GM23248 (cell line): ENCODE measurements at regions not wholly inside any gene's neighbourhood (a gene's known extent, or its start where the extent isn't known, plus 50 kb on each side); places are given as distances from the start of the nearest gene placed in this dataset.

Experiments used
- EZH2 ChIP-seq: fragments of 200-600 bp; sonication (generic); IDR thresholded peaks from 2 replicates; pipeline ENCODE4 v1.6.1; 2018; ENCODE audit warnings: antibody characterized with exemption, mild to moderate bottlenecking; ENCODE audit not compliant: insufficient read depth, poor library complexity, severe bottlenecking
- EZH2phosphoT487 ChIP-seq: fragments of 200-600 bp; sonication (generic); IDR thresholded peaks from 2 replicates; pipeline ENCODE4 v1.6.1; 2018; ENCODE audit warnings: antibody characterized with exemption, moderate library complexity, mild to moderate bottlenecking, low read depth; ENCODE audit not compliant: insufficient read depth

- TF ChIP-seq EZH2 (no peak), EZH2phosphoT487 (no peak)
Measured at GRCh38 chr2:2848621-2849333, 517.7 kb upstream of the MYT1L start.
